Thyroid gland (tissue), 4 donors: ENCODE measurements at regions not wholly inside any gene's neighbourhood (a gene's known extent, or its start where the extent isn't known, plus 50 kb on each side); places are given as distances from the start of the nearest gene placed in this dataset.

Source experiments
- DNase-seq, 2 donors: peaks; one replicate each; pipeline ENCODE4 v3.0.0-alpha.2; 2019
- H3K27ac ChIP-seq, 3 donors: fragments of 200-600 bp; sonication (generic); 1 replicate in 2 of 3; 2 replicates in 1 of 3; pipeline ENCODE4 v1.5.1; 2016 to 2019; ENCODE audit warnings: mild to moderate bottlenecking in 1 of 3, moderate library complexity in 1 of 3
- H3K27me3 ChIP-seq: fragments of 200-600 bp; sonication (generic); one replicate; pipeline ENCODE4 v1.5.1; 2019
- H3K36me3 ChIP-seq, 2 donors: fragments of 200-600 bp; sonication (generic); one replicate each; pipeline ENCODE4 v1.5.1; 2016 to 2019
- H3K4me1 ChIP-seq, 2 donors: fragments of 200-600 bp; sonication (generic); one replicate each; pipeline ENCODE4 v1.5.1; 2017 to 2019
- H3K4me3 ChIP-seq, 3 donors: fragments of 200-600 bp; sonication (generic); replicated peaks in 1 of 3; 1 replicate in 2 of 3; 2 replicates in 1 of 3; pipeline ENCODE4 v1.5.1; 2016; ENCODE audit warnings: mild to moderate bottlenecking in 1 of 3
- H3K9me3 ChIP-seq: fragments of 200-600 bp; sonication (generic); one replicate; pipeline ENCODE4 v1.5.1; 2017
- CTCF ChIP-seq, 6 experiments: fragments of 200-600 bp in 3 of 6; fragments of 450-650 bp in 3 of 6; sonication (generic) in 3 of 6; IDR thresholded peaks; one replicate each; pipeline ENCODE4 v1.5.1; 2016 to 2019; ENCODE audit warnings: antibody characterized with exemption in 6 of 6, mild to moderate bottlenecking in 2 of 6, inconsistent platforms in 1 of 6, moderate library complexity in 1 of 6
- POLR2A ChIP-seq, 2 donors: fragments of 450-650 bp; IDR thresholded peaks; one replicate each; pipeline ENCODE4 v1.6.1; 2017; ENCODE audit warnings: antibody characterized with exemption in 2 of 2, mild to moderate bottlenecking in 2 of 2, moderate library complexity in 1 of 2
- WGBS, 2 donors: methylation state at CpG; one replicate each; pipeline ENCODE4 v1.1.5; 2017; 5-methylcytosine and 5-hydroxymethylcytosine counted together
- intact Hi-C: fragments of 100-400 bp; cut with DNase I; formaldehyde crosslinking; loops from one replicate; pipeline ENCODE4 v1.15.1; 2023

GRCh38 chr18:64936671-64937070 lies 787.8 kb upstream of the LINC00305 start:
- Histone ChIP-seq H3K9me3 (no peaks in the 10 kb centered on the region), H3K27ac (no peak overlapping the region), H3K4me3 (no peak overlapping the region), H3K4me1 (no peaks in the 10 kb centered on the region), H3K27me3 (no peaks in the 10 kb centered on the region), H3K36me3 (no peaks in the 10 kb centered on the region)
- WGBS, 2 donors = 83 to 87% methylated on average over 1 of the region's 1 CpG
- DNase-seq = no peak
- intact Hi-C loops = no loop called here
- no peak for TF ChIP-seq POLR2A (IDR thresholded peaks at IDR 0.05)
- TF ChIP-seq CTCF (IDR thresholded peaks at IDR 0.05) = no peak

DNA sequence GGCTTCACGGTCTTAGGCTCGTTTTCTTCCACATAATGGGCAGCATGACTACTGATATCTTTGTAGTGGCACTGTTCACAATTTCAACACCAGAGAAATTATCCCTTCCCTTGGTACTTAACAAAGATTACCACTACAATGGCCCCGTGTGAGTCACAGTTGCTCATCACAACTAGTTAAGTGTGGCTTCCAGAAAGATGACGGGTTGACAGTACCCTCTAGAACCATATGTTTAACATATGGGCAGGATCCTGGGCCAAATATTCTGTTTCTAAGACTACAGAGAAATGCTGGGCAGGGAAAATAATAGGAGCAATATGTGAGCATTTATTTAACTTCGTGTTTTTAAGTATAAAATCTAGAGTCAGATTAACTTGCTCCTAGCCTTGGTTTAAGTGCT lies 780.1 kb upstream of the LINC00305 start:
- Histone ChIP-seq H3K27ac (no peak overlapping the region), H3K9me3 (no peaks in the 10 kb centered on the region), H3K4me1 (no peaks in the 10 kb centered on the region), H3K4me3 (no peak overlapping the region), H3K36me3 (no peaks in the 10 kb centered on the region), H3K27me3 (no peaks in the 10 kb centered on the region)
- DNase-seq = no peak
- intact Hi-C loops = no loop called here
- 82 to 88% methylated on average over 5 of the region's 5 CpGs for WGBS, 2 donors
- TF ChIP-seq CTCF (IDR thresholded peaks at IDR 0.05) (no peak), POLR2A (IDR thresholded peaks at IDR 0.05) (no peak)

GRCh38 chr18:64919971-64920570 lies 771.2 kb upstream of the LINC00305 start:
- no peak for TF ChIP-seq POLR2A (IDR thresholded peaks at IDR 0.05)
- no peak for TF ChIP-seq CTCF (IDR thresholded peaks at IDR 0.05)
- H3K4me3 ChIP-seq = no peak overlapping the region
- H3K36me3 ChIP-seq = no peaks in the 10 kb centered on the region
- whole genome bisulfite sequencing, 2 donors = 73 to 82% methylated on average over 1 of the region's 1 CpG
- H3K27ac ChIP-seq = no peak overlapping the region
- no peaks in the 10 kb centered on the region for H3K4me1 ChIP-seq
- DNase-seq = no peak
- intact Hi-C loops = no loop called here
- H3K9me3 ChIP-seq = no peaks in the 10 kb centered on the region
- H3K27me3 ChIP-seq = no peaks in the 10 kb centered on the region

DNA sequence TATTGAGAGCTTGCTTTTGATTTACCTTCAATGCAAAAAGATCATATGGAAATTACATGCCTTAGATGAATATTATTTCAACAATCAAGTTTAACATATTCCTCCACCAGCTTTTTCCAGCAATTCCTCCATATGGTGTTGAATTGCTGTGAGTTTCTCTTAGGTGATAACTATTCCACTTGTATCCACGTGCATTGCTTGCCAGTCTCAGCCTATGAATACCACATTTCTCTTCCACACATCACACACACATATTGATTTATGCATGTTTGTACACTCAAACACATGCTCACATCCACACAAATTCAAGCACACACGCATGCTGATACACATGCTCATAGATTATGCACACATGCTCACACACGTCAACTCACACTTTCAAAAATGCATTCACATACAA lies 770.0 kb upstream of the LINC00305 start:
- intact Hi-C loops = no loop called here
- TF ChIP-seq POLR2A (IDR thresholded peaks at IDR 0.05) (no peak), CTCF (IDR thresholded peaks at IDR 0.05) (no peak)
- H3K9me3 ChIP-seq = no peaks in the 10 kb centered on the region
- no peak overlapping the region for H3K27ac ChIP-seq
- no peak overlapping the region for H3K4me3 ChIP-seq
- 92 to 93% methylated on average over 3 of the region's 3 CpGs for WGBS, 2 donors
- no peaks in the 10 kb centered on the region for H3K36me3 ChIP-seq
- H3K27me3 ChIP-seq = no peaks in the 10 kb centered on the region
- no peaks in the 10 kb centered on the region for H3K4me1 ChIP-seq
- DNase-seq = no peak

DNA sequence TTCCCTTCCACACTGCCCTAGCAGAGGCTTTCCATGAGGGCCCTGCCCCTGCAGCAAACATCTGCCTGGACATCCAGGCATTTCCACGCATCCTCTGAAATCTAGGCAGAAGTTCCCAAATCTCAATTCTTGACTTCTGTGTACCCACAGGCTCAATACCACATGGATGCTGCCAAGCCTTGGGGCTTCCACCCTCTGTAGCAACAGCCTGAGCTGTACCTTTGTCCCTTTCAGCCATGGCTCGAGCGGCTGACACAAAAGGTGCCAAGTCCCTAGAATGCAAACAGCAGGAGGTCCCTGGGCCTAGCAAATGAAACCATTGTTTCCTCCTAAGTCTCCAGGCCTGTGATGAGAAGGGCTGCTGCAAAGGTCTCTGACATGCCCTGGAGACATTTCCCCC lies 744.5 kb upstream of the LINC00305 start:
- intact Hi-C loops = no loop called here
- Histone ChIP-seq H3K9me3 (no peaks in the 10 kb centered on the region), H3K4me3 (no peak overlapping the region), H3K27me3 (no peaks in the 10 kb centered on the region), H3K36me3 (no peaks in the 10 kb centered on the region), H3K27ac (no peak overlapping the region), H3K4me1 (no peaks in the 10 kb centered on the region)
- DNase-seq = no peak
- TF ChIP-seq CTCF (IDR thresholded peaks at IDR 0.05) (no peak), POLR2A (IDR thresholded peaks at IDR 0.05) (no peak)
- 87 to 92% methylated on average over 3 of the region's 3 CpGs for WGBS, 2 donors
